SK-N-MC (cell line): ENCODE measurements at regions not wholly inside any gene's neighbourhood (a gene's known extent, or its start where the extent isn't known, plus 50 kb on each side); places are given as distances from the start of the nearest gene placed in this dataset.

Source experiments
- EZH2 ChIP-seq: fragments of 200-600 bp; sonication (generic); IDR thresholded peaks from one replicate; pipeline ENCODE4 v1.6.1; 2017; ENCODE audit warnings: antibody characterized with exemption
- FOXP2 ChIP-seq: optimal IDR thresholded peaks from 2 replicates; pipeline ENCODE3; 2011; ENCODE audit warnings: mild to moderate bottlenecking, moderate library complexity; ENCODE audit not compliant: insufficient read depth; ENCODE audit errors: extremely low read length, control extremely low read depth
- POLR2AphosphoS5 ChIP-seq: IDR thresholded peaks from 2 replicates; pipeline ENCODE4 v1.6.1; 2012; ENCODE audit warnings: mild to moderate bottlenecking, low read depth, low read length, borderline replicate concordance

- TF ChIP-seq EZH2 (no peak), FOXP2 (no peak), POLR2AphosphoS5 (no peak)
Measured at GRCh38 chr5:91449083-91449482, 66.0 kb upstream of the ARRDC3 start.
